Astrocyte of the cerebellum (primary cell): ENCODE measurements at regions not wholly inside any gene's neighbourhood (a gene's known extent, or its start where the extent isn't known, plus 50 kb on each side); places are given as distances from the start of the nearest gene placed in this dataset.
"Not testable (repeated sequence)": the region's sequence is repeated elsewhere in the genome, so short reads cannot be mapped to it uniquely, and the experiment has no call there.

ENCODE experiments used
- DNase-seq: peaks from one replicate; pipeline ENCODE4 v3.0.0-alpha.2; 2011; ENCODE audit warnings: low read depth
- H3K4me3 ChIP-seq: 2 replicates; pipeline ENCODE4 v1.5.1; 2011; ENCODE audit warnings: mild to moderate bottlenecking, low read depth, low read length, moderate library complexity
- in situ Hi-C: cut with HindIII; loops from 2 replicates; pipeline ENCODE4 v1.10.0; 2017; ENCODE audit warnings: low sequenced_read_pairs
- TF ChIP-seq, protein P1 (sequence below): IDR thresholded peaks from 2 replicates; pipeline ENCODE4 v1.5.1; 2012; ENCODE audit warnings: low read length, low read depth, moderate library complexity, mild to moderate bottlenecking; ENCODE audit errors: missing control alignments

DNA sequence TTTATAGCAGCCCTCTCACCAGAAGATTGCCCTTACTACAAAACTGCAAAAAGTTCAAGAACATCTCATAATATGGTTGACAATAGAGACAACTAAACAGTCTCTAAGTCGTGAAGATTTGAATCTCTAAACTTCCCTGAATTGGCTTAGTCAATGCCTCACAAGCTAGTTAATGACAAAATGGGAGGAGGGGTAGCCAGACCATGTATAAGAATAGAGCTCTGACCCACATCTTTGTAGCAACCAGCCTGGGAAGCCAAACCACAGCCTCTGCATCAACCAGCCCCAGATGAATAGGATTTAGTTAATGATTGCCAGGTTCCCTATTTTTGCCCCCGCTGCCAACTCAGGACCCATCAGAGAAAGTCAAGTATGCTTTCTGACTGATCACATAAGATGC is 1265.9 kb upstream of the PCDH10 start:
- in situ Hi-C loops, H3K4me3 ChIP-seq, DNase-seq: not testable (repeated sequence)

DNA sequence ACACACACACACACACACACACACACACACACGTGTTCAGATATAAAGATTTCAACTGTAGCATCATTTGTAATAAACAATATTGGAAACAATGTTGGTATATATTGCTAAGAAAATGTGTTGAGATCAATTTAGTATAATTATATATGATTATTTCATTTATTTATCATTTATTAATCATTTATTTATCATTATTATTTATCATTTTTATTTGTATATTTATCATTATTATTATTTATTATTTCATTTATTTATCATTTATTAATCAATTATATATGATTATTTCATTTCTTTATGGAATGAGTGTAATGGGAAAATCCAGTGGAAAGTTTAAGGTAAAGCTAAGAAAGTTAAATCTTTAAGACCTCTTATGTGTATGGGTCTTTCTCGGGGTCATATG is 1223.4 kb upstream of the PCDH10 start:
- H3K4me3 ChIP-seq, in situ Hi-C loops, DNase-seq: not testable (repeated sequence)

DNA sequence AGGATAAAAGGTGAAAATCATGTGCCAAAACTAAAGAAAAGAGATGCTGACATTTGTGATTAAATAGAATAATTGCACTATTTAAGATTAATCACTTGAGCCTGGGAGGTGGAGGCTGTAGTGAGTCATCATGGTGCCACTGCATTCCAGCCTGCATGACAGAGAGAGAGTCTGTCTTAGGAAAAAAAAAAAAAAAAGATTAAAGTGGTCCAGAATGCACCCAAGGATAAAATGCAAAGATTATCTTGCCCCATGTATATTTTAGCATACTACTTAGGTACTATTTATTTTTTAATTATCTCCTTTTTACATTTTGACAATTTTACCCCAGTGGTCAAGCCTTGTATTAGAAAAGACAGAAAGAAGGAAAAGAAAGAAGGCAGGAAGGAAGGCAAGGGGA is 1181.4 kb upstream of the PCDH10 start:
- peak; percentile 24 for DNase-seq
- in situ Hi-C loops, H3K4me3 ChIP-seq: not testable (repeated sequence)

DNA sequence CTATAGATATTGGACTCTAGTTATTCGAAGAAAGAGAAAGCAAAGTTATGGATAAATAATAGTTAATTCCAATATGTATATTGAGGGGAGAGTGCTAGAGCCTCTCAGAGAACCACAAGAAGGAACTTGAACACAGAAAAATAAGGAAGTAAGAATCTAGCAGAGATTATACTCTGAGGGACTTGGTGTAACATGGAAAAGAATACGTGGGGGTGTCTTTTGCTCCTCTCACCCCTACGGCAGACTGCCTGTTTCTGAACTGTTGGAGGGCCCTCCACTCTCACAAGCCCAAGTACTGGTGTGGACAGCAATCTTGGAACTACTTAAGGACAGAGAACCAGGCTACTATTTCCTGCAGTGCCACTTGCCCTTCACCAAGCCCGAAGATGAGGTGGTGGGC is 1174.4 kb upstream of the PCDH10 start:
- TF ChIP-seq, protein P1, sequence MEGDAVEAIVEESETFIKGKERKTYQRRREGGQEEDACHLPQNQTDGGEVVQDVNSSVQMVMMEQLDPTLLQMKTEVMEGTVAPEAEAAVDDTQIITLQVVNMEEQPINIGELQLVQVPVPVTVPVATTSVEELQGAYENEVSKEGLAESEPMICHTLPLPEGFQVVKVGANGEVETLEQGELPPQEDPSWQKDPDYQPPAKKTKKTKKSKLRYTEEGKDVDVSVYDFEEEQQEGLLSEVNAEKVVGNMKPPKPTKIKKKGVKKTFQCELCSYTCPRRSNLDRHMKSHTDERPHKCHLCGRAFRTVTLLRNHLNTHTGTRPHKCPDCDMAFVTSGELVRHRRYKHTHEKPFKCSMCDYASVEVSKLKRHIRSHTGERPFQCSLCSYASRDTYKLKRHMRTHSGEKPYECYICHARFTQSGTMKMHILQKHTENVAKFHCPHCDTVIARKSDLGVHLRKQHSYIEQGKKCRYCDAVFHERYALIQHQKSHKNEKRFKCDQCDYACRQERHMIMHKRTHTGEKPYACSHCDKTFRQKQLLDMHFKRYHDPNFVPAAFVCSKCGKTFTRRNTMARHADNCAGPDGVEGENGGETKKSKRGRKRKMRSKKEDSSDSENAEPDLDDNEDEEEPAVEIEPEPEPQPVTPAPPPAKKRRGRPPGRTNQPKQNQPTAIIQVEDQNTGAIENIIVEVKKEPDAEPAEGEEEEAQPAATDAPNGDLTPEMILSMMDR, result no peak
- in situ Hi-C loops, result no loop called here
- no peak for DNase-seq
- peak overlapping the region; percentile 32 for H3K4me3 ChIP-seq

DNA sequence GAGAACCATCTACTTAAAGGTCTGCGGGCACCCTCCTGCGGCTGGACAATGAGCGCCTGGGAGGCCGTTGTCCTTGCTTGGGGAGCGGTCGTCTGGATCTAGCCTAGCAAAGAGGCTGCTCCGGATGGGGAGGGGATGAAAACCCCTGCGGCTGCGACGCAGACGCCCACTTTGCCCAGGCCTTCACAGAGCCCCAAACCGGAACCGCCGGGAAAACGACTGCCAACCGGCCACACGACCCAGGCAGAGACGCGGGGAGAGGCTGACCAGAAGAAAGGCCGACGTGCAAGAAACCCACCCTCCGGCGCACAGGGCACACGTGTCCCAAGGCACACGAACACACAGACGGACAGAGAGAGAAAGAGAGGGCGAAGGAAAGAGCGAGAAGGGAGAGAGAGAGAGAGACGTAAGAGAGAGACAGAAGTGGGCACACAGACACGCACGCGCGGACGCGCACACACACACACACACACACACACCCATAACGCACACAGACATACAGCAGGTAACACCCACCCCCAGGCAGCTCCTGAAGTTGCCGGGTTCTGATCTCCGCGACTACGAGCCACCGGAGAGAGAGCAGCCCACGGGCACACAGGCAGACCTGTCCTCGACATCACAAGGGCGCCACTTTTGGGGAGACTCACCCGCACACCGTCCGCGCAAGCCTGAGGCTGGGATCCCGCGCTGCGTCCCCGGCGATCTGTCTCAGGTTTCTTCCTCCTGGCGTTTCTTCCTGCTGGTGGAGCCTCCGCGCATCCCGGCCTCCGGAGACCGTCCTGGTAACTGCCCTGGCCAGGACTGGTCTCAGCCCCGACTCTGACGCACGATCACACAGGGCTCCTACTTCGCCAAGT is 1173.6 kb upstream of the PCDH10 start:
- in situ Hi-C loops, DNase-seq: not testable (repeated sequence)
- peak overlapping the region; percentile 32 for H3K4me3 ChIP-seq

DNA sequence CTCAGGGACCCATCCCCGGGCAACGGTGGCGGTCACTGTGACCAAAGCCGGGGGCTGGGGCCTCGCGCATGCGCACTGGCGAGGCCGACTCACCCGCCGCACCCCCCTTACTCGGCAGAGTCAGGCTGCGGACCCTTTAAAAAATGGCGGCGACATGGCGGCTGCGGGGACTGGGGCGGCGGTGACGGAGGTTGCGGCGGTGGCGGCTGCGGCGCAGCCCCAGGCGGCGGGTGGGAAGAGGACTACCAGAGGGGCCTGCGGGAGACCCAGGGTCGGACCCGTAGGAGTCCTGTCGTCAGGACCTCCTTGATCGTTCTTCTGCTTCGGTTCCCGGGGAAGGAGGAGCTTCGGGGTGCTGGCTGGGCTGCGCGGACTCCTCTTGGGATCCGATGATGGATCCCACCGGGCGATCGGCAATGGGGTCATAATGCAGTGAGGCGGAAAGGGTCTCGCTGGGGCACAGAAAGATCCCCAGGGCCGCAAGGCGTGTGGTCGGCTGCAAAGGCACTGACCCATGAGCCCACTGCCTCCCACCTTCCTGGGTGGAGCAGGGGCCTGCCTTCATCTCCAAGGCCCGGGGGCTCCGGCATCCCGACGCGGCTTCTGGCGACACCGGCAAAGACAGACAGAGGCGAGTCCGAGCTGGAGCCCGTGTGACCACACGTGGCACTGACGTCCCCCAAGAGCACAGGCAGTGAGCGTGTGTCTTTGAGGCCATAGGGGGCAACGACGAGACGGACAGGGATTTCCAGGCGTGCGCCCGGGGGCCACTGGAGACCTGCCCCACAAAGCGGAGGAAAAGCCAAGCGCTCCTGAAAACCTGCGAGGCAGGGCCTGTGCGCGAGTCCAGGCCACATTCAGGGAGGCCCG is 1172.7 kb upstream of the PCDH10 start:
- DNase-seq, result not testable (repeated sequence)
- H3K4me3 ChIP-seq, result peak overlapping the region; percentile 32

DNA sequence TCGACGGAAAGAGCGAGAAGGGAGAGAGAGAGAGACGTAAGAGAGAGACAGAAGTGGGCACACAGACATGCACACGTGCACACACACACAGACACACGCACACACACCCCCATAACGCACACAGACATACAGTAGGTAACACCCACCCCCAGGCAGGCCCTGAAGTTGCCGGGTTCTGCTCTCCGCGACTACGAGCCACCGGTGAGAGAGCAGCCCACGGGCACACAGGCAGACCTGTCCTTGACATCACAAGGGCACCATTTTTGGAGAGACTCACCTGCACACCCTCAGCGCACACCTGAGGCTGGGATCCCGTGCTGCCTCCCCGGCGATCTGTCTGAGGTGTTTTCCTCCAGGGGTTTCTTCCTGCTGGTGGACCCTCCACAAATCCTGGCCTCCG is 1171.0 kb upstream of the PCDH10 start:
- TF ChIP-seq, protein P1, result no peak
- no peak for DNase-seq
- H3K4me3 ChIP-seq, result no peak overlapping the region
- in situ Hi-C loops, result no loop called here

More for the DNA sequence above, 1172.7 kb upstream of the PCDH10 start:
- in situ Hi-C loops, result not testable (repeated sequence)

DNA sequence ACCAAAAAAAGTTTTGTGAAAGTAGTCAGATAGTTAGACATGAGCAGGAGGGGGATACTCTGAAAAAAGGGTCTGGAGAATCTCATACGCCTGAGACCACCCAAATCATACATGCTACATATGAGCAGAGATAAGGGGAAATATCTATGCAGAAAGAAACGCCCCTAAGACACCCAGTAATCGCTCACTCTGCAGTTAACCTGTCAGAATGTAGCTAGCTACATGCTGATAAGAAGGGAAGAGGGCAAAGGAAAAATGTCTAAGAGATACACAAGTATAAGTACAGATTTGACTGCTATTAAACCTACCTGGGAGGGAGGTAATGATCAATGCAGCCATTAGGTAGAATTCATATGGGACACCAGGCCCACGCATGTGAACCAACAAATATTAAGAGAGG is 1159.5 kb upstream of the PCDH10 start:
- TF ChIP-seq, protein P1, result no peak
- in situ Hi-C loops, result no loop called here
- DNase-seq, result no peak
- no peak overlapping the region for H3K4me3 ChIP-seq

DNA sequence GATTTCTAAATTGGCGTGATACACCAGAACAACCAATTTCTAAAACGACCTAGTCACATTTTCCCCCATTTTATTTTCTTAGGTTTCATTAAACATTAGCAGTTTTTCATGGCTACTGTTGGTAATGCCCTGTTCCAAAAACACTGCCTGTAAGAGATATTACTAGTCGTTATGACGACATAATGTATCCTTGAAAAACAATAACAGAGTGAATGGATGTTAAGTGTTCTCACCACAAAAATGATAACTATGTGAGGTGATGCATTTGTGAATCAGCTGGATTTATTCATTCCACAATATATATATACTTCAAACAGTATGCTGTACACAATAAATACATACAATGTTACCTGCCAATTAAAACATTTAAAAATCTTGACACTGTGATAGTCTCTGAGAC is 1147.6 kb upstream of the PCDH10 start:
- in situ Hi-C loops, result no loop called here
- H3K4me3 ChIP-seq, result no peak overlapping the region
- peak; percentile 65 for DNase-seq
- TF ChIP-seq, protein P1, result no peak
